Activated CD4-positive, alpha-beta T cell treated with anti-CD3 and anti-CD28 coated beads, Interleukin-2, amount 10 ng/mL, durations not matched to agents 24 days and 14 days (primary cell): ENCODE measurements at regions not wholly inside any gene's neighbourhood (a gene's known extent, or its start where the extent isn't known, plus 50 kb on each side); places are given as distances from the start of the nearest gene placed in this dataset.
"Not testable (repeated sequence)": the region's sequence is repeated elsewhere in the genome, so short reads cannot be mapped to it uniquely, and the experiment has no call there.

Experiments used
- DNase-seq: peaks from one replicate; pipeline ENCODE4 v3.0.0; 2022
- H3K27ac Mint-ChIP-seq: one replicate; pipeline ENCODE4 v1.8.0; 2022; ENCODE audit warnings: mild to moderate bottlenecking, mixed read lengths
- H3K27me3 Mint-ChIP-seq: one replicate; pipeline ENCODE4 v1.8.0; 2022; ENCODE audit warnings: mixed read lengths
- H3K36me3 Mint-ChIP-seq: one replicate; pipeline ENCODE4 v1.8.0; 2022; ENCODE audit warnings: low read depth, mild to moderate bottlenecking, mixed read lengths
- H3K4me1 Mint-ChIP-seq: one replicate; pipeline ENCODE4 v1.8.0; 2021; ENCODE audit warnings: mixed read lengths
- H3K4me3 Mint-ChIP-seq: one replicate; pipeline ENCODE4 v1.8.0; 2022; ENCODE audit warnings: mild to moderate bottlenecking, moderate library complexity, mixed read lengths
- H3K9me3 Mint-ChIP-seq: one replicate; pipeline ENCODE4 v1.8.0; 2021; ENCODE audit warnings: mixed read lengths
- intact Hi-C: fragments of 100-400 bp; cut with micrococcal nuclease; formaldehyde crosslinking; loops from one replicate; pipeline ENCODE4 v1.15.1; 2023

DNA sequence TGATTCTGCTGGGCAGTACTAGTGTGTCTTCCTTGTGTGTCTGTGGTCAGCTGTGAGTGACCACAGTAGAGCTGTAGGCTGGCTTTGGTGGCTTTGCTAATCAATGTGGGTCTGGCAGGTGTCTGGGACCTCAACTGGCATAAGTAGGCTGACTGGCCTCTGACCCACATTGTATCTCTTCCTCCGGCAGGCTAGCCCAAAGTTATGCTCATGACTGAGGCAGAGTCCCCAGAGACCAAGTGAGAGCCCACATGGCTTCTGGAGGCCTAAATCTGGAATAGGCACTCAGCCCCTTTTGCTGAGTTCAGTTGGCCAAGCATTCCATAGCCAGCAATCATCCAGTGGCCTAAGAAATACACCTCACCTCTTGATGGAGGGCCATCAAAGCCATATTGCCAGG is 289.1 kb upstream of the SUCLG2 start:
- intact Hi-C loops, result no loop called here
- Mint-ChIP-seq H3K4me1 (peaks cover 9% of the 10 kb centered on the region), H3K36me3 (no peaks in the 10 kb centered on the region), H3K27ac (no peak overlapping the region), H3K4me3 (no peak overlapping the region), H3K27me3 (no peaks in the 10 kb centered on the region), H3K9me3 (peaks cover 7% of the 10 kb centered on the region)
- DNase-seq, result no peak

DNA sequence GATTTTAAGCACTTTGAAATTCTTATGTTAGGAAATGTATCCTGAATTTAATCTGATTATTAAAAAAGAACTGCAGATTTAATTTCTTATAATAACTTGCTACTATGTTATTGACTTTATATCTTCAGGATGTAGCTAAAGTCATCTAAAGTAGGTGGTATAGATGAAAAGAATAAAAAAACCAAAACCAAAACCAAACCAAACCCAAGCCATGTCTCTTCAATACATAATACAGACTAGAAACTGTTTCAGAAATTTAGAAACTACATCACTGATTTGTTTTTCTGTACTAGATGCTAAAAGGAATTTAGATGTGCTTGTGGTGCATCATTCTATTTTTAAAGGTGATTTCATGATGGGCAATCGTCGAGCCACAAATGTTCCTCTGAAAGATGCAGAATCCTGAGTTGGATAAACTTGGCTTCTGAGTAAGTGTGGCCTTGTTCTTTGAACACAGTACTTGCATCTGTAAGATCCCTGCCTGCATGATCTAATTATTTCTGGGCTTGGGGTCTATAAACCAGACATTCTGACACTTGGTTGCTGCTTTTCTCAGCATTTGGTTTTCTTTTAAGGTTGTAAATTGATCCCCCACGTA is 287.1 kb upstream of the SUCLG2 start:
- H3K9me3 Mint-ChIP-seq, result peaks cover 7% of the 10 kb centered on the region
- H3K27ac Mint-ChIP-seq, result no peak overlapping the region
- no peak overlapping the region for H3K4me3 Mint-ChIP-seq
- H3K27me3 Mint-ChIP-seq, result no peaks in the 10 kb centered on the region
- no peak for DNase-seq
- intact Hi-C loops, result no loop called here
- H3K4me1 Mint-ChIP-seq, result no peaks in the 10 kb centered on the region
- H3K36me3 Mint-ChIP-seq, result no peaks in the 10 kb centered on the region

DNA sequence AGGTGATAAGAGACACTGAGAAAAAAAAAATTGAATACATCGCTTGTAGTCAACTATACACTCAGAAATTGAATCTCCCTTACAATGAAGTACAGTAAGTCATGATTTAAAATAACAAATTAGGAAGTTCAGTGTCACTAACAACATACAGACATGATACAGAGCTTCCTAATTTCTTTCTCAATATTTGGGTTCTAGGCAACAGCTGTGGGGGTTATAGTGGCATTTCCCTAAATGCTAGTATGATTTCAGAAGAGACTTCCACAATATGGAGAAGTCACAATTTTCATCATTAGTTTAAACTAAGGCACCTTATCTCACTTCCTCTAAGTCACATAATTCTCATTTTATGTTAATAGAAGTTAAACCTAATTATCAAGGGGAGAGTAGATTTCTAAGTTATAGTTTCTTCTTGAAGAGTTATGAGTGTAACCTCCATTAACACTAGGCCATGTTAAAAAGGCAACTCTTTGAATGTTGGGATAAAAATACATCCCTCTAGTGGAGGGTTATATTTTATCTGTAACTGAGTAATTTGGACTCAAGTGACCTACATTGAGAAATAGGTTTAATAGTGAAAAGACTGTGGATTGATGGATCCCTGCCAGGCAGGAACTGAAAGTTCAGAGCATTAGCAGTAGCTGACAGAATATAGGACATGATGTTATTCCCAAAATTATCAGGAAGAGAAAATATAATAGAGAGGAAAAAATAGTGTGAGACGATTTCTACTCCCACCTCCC is 286.0 kb upstream of the SUCLG2 start:
- intact Hi-C loops, result no loop called here
- DNase-seq, result no peak
- Mint-ChIP-seq H3K9me3 (peaks cover 7% of the 10 kb centered on the region), H3K36me3 (no peaks in the 10 kb centered on the region), H3K4me1 (no peaks in the 10 kb centered on the region), H3K27ac (no peak overlapping the region), H3K4me3 (no peak overlapping the region), H3K27me3 (no peaks in the 10 kb centered on the region)

DNA sequence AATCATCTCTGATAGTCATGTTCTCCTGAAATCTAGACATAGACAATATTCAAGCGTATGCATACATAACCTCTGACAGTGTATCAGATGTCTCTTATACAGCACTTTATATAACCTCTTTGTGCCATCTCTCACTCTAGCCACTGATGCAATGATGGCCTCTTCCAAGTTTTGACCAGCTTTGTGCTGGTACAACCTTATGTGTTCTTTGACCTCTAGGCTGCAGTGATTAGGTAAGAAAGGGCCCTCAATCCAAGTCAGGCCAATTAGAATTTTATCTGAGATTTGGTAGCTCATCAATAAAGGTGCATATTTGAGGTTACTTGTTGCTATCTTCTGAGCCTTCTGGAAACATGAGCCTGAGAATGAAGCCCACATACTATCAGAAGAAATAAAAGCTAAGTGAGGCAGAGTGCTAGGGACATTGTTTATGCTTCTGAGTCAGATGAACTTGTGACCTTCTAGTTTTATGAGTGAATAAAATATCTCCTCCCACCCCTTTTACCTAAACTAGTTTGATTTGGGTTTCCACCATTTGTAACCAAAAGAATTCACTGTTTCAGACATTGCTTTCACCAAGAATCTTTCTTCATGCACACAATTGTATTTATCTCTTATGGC is 283.2 kb upstream of the SUCLG2 start:
- Mint-ChIP-seq H3K27me3 (no peaks in the 10 kb centered on the region), H3K4me3 (no peak overlapping the region), H3K36me3 (no peaks in the 10 kb centered on the region), H3K27ac (no peak overlapping the region), H3K4me1 (no peaks in the 10 kb centered on the region), H3K9me3 (peaks cover 3% of the 10 kb centered on the region)
- intact Hi-C loops, result no loop called here
- no peak for DNase-seq

DNA sequence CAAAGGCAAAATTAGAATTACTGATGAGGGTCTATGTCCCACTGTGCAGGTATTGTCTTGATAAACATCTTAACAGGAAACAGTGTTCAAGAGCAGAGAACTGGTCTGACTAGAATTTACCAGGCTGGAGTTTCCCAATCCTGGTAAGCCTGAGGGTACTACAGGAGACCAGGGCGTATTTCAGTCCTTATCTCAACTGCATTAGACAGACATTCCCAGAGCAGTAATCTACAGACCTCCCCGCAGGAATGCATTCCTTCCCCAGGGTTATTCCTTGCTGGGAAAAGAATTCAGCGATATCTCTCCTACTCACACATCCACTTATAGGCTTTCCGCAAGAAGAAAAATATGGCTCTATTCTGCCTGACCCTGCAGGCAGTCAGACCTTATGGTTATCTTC is 276.0 kb upstream of the SUCLG2 start:
- H3K4me1 Mint-ChIP-seq, H3K36me3 Mint-ChIP-seq, H3K27me3 Mint-ChIP-seq, H3K4me3 Mint-ChIP-seq, intact Hi-C loops, H3K9me3 Mint-ChIP-seq, DNase-seq, H3K27ac Mint-ChIP-seq: not testable (repeated sequence)

DNA sequence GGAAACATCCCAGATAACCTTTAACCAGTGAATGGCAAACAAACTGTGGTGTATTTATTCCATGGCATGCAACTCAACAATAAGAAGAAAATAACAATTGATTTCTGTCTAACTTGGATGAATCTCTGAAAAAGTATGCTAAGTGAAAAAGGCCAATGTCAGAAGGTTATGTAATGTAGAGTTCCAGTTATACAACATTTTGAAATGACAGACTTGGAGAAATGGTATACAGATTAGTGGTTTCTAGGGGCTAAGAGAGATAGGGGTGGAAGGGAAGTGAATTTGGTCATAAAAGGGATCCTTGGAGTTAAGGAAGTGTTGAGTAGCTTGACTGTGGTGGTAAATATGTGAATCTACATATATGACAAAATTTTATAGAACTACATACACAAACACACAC is 269.4 kb upstream of the SUCLG2 start:
- Mint-ChIP-seq H3K36me3 (no peaks in the 10 kb centered on the region), H3K9me3 (peaks cover 7% of the 10 kb centered on the region), H3K4me1 (no peaks in the 10 kb centered on the region), H3K4me3 (no peak overlapping the region), H3K27me3 (no peaks in the 10 kb centered on the region), H3K27ac (no peak overlapping the region)
- DNase-seq, result no peak
- intact Hi-C loops, result no loop called here

DNA sequence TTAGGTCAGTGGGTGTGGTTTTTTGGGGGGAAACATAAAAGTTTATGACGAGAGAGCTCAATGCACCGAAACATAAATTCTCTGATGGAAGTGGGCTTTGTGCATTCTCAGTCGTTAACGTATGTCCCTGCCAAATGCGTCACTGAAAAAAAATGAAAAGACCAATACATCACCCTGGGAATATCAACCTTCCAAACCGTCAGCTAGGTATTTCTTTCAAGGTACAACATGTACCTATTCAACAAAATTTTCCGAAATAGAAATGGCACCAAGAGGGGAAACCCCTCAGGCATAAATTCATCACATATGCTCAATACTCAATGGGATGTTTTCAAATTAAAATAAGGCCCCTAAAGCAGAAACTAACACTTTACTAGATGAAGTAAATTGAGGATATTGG is 266.6 kb upstream of the SUCLG2 start:
- no peak overlapping the region for H3K4me3 Mint-ChIP-seq
- no peaks in the 10 kb centered on the region for H3K27me3 Mint-ChIP-seq
- intact Hi-C loops, result no loop called here
- H3K27ac Mint-ChIP-seq, result no peak overlapping the region
- H3K4me1 Mint-ChIP-seq, result no peaks in the 10 kb centered on the region
- no peak for DNase-seq
- H3K9me3 Mint-ChIP-seq, result peaks cover 7% of the 10 kb centered on the region
- H3K36me3 Mint-ChIP-seq, result no peaks in the 10 kb centered on the region

DNA sequence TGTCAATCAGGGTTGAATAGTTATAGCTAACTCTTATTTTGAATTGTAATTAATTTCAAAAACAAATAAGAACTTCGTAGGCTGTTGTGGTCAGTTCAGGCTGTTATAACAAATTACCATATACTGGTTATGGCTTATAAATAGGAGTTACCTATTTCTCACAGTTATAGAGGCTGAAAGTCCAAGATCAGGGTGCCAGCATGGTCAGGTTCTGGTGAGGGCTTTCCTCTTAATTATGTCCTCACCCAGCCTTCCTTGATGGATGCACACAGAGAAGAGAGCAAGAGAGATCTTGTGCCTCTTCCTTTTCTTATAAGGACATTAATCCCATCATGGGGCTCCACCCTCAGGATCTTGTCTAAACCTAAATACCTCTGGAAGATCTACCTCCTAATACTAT is 265.9 kb upstream of the SUCLG2 start:
- no peaks in the 10 kb centered on the region for H3K36me3 Mint-ChIP-seq
- H3K4me3 Mint-ChIP-seq, result no peak overlapping the region
- H3K9me3 Mint-ChIP-seq, result peaks cover 4% of the 10 kb centered on the region
- no peak overlapping the region for H3K27ac Mint-ChIP-seq
- intact Hi-C loops, result no loop called here
- no peak for DNase-seq
- H3K4me1 Mint-ChIP-seq, result no peaks in the 10 kb centered on the region
- no peaks in the 10 kb centered on the region for H3K27me3 Mint-ChIP-seq

DNA sequence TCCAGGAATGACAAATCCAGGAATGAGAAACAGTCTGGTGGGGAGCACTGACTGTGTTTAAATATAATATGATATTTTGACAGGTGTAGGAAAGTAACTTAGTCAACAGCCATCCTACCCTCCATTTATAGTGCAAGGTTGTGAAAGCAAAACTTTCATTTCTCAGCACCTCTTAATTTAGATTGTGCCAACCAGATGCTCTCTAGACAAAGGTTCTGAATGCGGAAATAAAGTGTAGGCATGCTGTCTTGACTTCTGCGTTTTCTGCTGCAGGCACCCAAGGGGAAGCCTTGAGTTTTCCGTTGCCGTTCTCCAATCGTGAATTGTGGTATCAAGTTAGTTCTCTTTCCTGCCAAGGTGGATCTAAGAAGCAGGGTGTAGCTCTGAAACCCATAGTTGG is 261.9 kb upstream of the SUCLG2 start:
- H3K27me3 Mint-ChIP-seq, result no peaks in the 10 kb centered on the region
- intact Hi-C loops, result no loop called here
- H3K36me3 Mint-ChIP-seq, result no peaks in the 10 kb centered on the region
- no peaks in the 10 kb centered on the region for H3K4me1 Mint-ChIP-seq
- no peak overlapping the region for H3K27ac Mint-ChIP-seq
- H3K4me3 Mint-ChIP-seq, result no peak overlapping the region
- H3K9me3 Mint-ChIP-seq, result no peaks in the 10 kb centered on the region
- no peak for DNase-seq

DNA sequence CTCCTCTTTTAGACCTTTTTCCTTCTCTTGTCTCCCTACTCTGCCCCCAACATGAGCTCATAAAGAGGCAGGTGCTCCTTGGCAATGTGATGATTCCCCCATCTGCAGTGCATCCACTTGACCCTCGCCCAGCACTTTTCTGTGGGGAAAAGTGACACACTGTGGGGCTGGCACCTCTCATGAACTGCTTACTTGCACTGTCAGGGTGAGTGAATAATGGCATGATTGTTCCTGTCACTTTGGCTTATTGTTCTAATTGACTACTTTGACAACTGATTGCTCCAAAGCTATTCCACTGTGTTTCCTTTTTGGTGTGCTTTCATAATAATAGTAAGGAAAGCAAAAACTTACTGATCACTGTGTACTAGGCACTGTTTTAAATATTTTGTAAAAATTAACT is 253.3 kb upstream of the SUCLG2 start:
- Mint-ChIP-seq H3K4me1 (no peaks in the 10 kb centered on the region), H3K27ac (no peak overlapping the region), H3K27me3 (no peaks in the 10 kb centered on the region), H3K36me3 (no peaks in the 10 kb centered on the region), H3K4me3 (no peak overlapping the region), H3K9me3 (no peaks in the 10 kb centered on the region)
- intact Hi-C loops, result no loop called here
- no peak for DNase-seq

DNA sequence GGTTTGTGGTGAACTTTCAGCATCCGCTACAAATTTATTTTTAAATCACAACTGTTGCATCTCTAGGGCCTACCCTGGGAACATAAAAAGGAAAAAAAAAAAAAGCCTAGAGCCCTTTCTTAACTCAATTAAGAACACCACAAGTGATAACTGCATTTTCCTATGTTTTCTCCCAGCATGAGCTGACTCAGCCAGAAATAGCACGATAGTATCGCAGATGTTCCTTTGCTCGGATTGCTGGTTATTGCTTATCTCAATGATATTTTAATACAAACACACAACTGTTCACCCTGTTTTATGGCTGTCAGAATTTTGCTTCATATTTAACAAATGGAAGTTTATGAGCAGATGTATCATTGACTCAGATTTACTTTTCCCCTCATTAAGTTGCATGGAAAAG is 251.8 kb upstream of the SUCLG2 start:
- Mint-ChIP-seq H3K36me3 (no peaks in the 10 kb centered on the region), H3K4me3 (no peak overlapping the region), H3K9me3 (no peaks in the 10 kb centered on the region), H3K27me3 (no peaks in the 10 kb centered on the region), H3K27ac (no peak overlapping the region), H3K4me1 (no peaks in the 10 kb centered on the region)
- intact Hi-C loops, result no loop called here
- no peak for DNase-seq

DNA sequence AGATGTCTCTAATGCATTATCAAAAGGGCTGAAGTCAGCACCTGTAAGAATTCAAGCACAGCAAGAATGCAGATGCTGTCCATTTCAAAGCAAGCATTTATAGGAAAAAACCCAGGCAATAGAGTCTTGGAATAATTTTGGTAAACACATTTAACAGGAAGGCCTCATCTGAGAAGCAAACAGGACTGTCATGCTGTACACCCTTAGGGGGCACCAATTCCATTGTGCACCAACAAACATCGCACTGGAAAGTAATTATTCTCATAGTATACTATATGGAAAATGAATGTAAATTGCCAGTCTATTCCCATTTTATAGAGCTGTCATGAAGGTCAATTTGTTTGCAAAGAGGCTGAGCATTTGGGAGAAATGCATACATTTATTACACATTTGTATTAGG is 247.3 kb upstream of the SUCLG2 start:
- no peak for DNase-seq
- Mint-ChIP-seq H3K27me3 (no peaks in the 10 kb centered on the region), H3K4me3 (no peak overlapping the region), H3K9me3 (no peaks in the 10 kb centered on the region), H3K27ac (no peak overlapping the region), H3K4me1 (no peaks in the 10 kb centered on the region), H3K36me3 (no peaks in the 10 kb centered on the region)
- intact Hi-C loops, result no loop called here

DNA sequence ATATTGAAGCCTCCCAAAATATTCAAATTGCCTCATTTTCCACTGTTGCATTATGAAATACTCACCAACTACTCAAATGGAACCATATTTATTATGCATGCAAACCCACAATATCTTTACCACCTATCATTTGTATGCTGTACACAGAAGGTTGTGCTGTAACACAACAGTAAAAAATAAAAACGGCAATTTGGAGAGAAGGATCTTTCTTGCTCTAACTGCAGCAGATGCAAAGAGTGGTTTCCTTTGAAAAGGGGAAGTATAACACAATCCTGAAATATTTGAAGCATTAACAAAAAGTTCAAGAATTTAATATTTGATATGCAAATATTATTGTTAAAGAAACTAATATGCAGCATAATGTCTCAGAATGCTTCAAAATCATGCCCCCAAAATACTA is 244.5 kb upstream of the SUCLG2 start:
- Mint-ChIP-seq H3K27ac (no peak overlapping the region), H3K9me3 (no peaks in the 10 kb centered on the region), H3K36me3 (no peaks in the 10 kb centered on the region), H3K27me3 (peaks cover 2% of the 10 kb centered on the region), H3K4me3 (no peak overlapping the region), H3K4me1 (no peaks in the 10 kb centered on the region)
- DNase-seq, result no peak
- intact Hi-C loops, result no loop called here

DNA sequence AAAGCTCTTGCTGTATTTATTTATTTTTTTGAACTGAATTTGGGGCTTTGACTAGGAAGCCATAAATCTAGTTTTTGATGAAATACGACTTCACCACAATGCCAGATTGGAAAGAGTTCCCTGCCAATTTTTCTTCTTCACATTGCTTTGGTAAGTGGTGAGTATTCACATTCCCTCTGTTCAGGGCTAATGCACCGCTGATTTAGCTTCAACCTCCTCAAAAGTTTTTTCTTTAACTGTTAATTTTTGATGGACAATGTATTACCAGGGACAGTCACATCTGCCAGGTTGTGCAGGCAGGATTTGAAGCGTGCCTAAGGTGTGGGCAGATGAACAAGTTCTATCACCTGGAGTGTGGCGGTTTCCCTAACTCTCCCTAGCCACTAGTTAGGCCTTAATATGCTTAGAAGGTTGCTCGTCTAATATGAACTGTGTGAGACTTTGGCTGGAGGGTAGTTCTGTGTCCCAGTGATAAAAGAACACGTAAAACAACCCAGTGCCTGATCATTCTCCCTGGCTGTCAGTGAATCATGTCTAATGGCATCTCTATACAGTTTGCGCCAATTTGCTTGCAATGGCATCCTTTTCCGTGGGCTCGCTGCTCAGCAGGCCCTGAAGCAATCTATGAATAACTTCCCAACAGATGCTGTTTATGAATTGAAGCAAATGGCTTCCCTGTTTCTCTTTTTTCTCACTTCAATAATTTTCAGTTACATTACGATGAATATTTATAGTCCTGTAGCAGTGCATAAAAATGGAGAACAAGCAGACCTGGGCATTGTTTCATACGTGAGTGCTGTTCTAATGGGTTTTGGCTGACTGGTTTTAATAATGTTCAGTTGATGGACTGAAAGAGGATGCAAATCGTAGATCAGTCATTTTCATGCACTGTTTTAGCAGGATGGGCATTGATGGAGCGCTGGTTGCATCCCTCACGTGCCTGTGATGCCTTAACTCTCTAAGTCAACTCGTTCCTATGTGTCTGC is 243.2 kb upstream of the SUCLG2 start:
- intact Hi-C loops, result no loop called here
- Mint-ChIP-seq H3K27me3 (peaks cover 2% of the 10 kb centered on the region), H3K4me1 (no peaks in the 10 kb centered on the region), H3K36me3 (no peaks in the 10 kb centered on the region), H3K27ac (no peak overlapping the region), H3K9me3 (no peaks in the 10 kb centered on the region), H3K4me3 (no peak overlapping the region)
- DNase-seq, result no peak
